ENCODE measurements at regions not wholly inside any gene's neighbourhood (a gene's known extent, or its start where the extent isn't known, plus 50 kb on each side); places are given as distances from the start of the nearest gene placed in this dataset.

GRCh38 chr21:28743723-28744122 lies 249.0 kb downstream of the LTN1 start:
- no peaks in the 10 kb centered on the region for H3K27me3 ChIP-seq
- no peaks in the 10 kb centered on the region for H3K4me1 ChIP-seq
- H3K4me3 ChIP-seq, result no peak overlapping the region
- intact Hi-C loops (cut with DNase I), result loop anchor here (10.0 kb wide), 1 partner anchor 229 kb away; no protein-coding TSS in a partner anchor
- TF ChIP-seq POLR2A (IDR thresholded peaks at IDR 0.05) (no peak), CTCF (IDR thresholded peaks at IDR 0.05) (no peak)
- DNase-seq, result no peak
- 31 to 84% methylated on average over 1 of the region's 1 CpG for WGBS, 2 donors
- ATAC-seq, result no peak
- no peak overlapping the region for H3K27ac ChIP-seq
- H3K36me3 ChIP-seq (replicated peaks in 1 of 2; ENCODE audit: insufficient read depth in 1 of 2, low read depth in 2 of 2), result no peaks in the 10 kb centered on the region
- no peaks in the 10 kb centered on the region for H3K9me3 ChIP-seq

- Histone ChIP-seq H3K27ac (no peak overlapping the region), H3K4me3 (no peak overlapping the region), H3K27me3 (no peaks in the 10 kb centered on the region), H3K9me3 (no peaks in the 10 kb centered on the region), H3K36me3 (replicated peaks in 1 of 2; ENCODE audit: insufficient read depth in 1 of 2, low read depth in 2 of 2) (no peaks in the 10 kb centered on the region), H3K4me1 (no peaks in the 10 kb centered on the region)
- ATAC-seq, result no peak
- no peak for TF ChIP-seq CTCF (IDR thresholded peaks at IDR 0.05)
- no peak for TF ChIP-seq POLR2A (IDR thresholded peaks at IDR 0.05)
- WGBS, 2 donors, result 52 to 58% methylated on average over 3 of the region's 3 CpGs
- intact Hi-C loops (cut with DNase I), result loop anchor here (10.0 kb wide), 1 partner anchor 228 kb away; no protein-coding TSS in a partner anchor
- DNase-seq, result no peak
Observed at GRCh38 chr21:28742527-28742926, 250.2 kb downstream of the LTN1 start.

GRCh38 chr21:28740125-28740524 lies 252.6 kb downstream of the LTN1 start:
- Histone ChIP-seq H3K27me3 (no peaks in the 10 kb centered on the region), H3K36me3 (replicated peaks in 1 of 2; ENCODE audit: insufficient read depth in 1 of 2, low read depth in 2 of 2) (no peaks in the 10 kb centered on the region), H3K9me3 (no peaks in the 10 kb centered on the region), H3K4me1 (no peaks in the 10 kb centered on the region), H3K4me3 (no peak overlapping the region), H3K27ac (no peak overlapping the region)
- no peak for TF ChIP-seq CTCF (IDR thresholded peaks at IDR 0.05)
- TF ChIP-seq POLR2A (IDR thresholded peaks at IDR 0.05), result no peak
- 52 to 87% methylated on average over 2 of the region's 2 CpGs for WGBS, 2 donors
- DNase-seq (no peak), ATAC-seq (no peak)
- intact Hi-C loops (cut with DNase I), result loop anchor here (10.0 kb wide), 1 partner anchor 225 kb away; no protein-coding TSS in a partner anchor

GRCh38 chr21:28738882-28739281 lies 253.8 kb downstream of the LTN1 start:
- TF ChIP-seq POLR2A (IDR thresholded peaks at IDR 0.05), result no peak
- TF ChIP-seq CTCF (IDR thresholded peaks at IDR 0.05), result no peak
- no peaks in the 10 kb centered on the region for H3K27me3 ChIP-seq
- no peak for DNase-seq
- WGBS, 2 donors, result 69 to 71% methylated on average over 7 of the region's 7 CpGs
- H3K9me3 ChIP-seq, result no peaks in the 10 kb centered on the region
- ATAC-seq, result no peak
- no peaks in the 10 kb centered on the region for H3K36me3 ChIP-seq (replicated peaks in 1 of 2; ENCODE audit: insufficient read depth in 1 of 2, low read depth in 2 of 2)
- no peaks in the 10 kb centered on the region for H3K4me1 ChIP-seq
- intact Hi-C loops (cut with DNase I), result no loop called here
- H3K4me3 ChIP-seq, result no peak overlapping the region
- H3K27ac ChIP-seq, result no peak overlapping the region

GRCh38 chr21:28738420-28738704 lies 254.3 kb downstream of the LTN1 start:
- Histone ChIP-seq H3K36me3 (replicated peaks in 1 of 2; ENCODE audit: insufficient read depth in 1 of 2, low read depth in 2 of 2) (no peaks in the 10 kb centered on the region), H3K9me3 (no peaks in the 10 kb centered on the region), H3K27ac (no peak overlapping the region), H3K27me3 (no peaks in the 10 kb centered on the region), H3K4me3 (no peak overlapping the region), H3K4me1 (no peaks in the 10 kb centered on the region)
- DNase-seq (no peak), ATAC-seq (no peak)
- TF ChIP-seq CTCF (IDR thresholded peaks at IDR 0.05) (no peak), POLR2A (IDR thresholded peaks at IDR 0.05) (no peak)
- intact Hi-C loops (cut with DNase I), result no loop called here
- 65 to 69% methylated on average over 5 of the region's 5 CpGs for WGBS, 2 donors
